ENCODE measurements at regions not wholly inside any gene's neighbourhood (a gene's known extent, or its start where the extent isn't known, plus 50 kb on each side); places are given as distances from the start of the nearest gene placed in this dataset.
"Not testable (repeated sequence)": the region's sequence is repeated elsewhere in the genome, so short reads cannot be mapped to it uniquely, and the experiment has no call there.

GRCh38 chr10:4151466-4151865, 366.5 kb upstream of the KLF6 start:
- DNase-seq: no peak
- in situ Hi-C loops (cut with MboI; ENCODE audit: low pct_unique_long_range_greater_than_20kb, low sequenced_read_pairs): no loop called here

- no peak for DNase-seq
- in situ Hi-C loops (cut with MboI; ENCODE audit: low pct_unique_long_range_greater_than_20kb, low sequenced_read_pairs): no loop called here
These were observed 365.7 kb upstream of the KLF6 start for GRCh38 chr10:4150676-4151075.

- DNase-seq; in situ Hi-C loops (cut with MboI; ENCODE audit: low pct_unique_long_range_greater_than_20kb, low sequenced_read_pairs): not testable (repeated sequence)
These were observed 364.5 kb upstream of the KLF6 start for GRCh38 chr10:4149460-4149859.

GRCh38 chr10:4147245-4147644, 362.2 kb upstream of the KLF6 start:
- in situ Hi-C loops (cut with MboI; ENCODE audit: low pct_unique_long_range_greater_than_20kb, low sequenced_read_pairs): no loop called here
- no peak for DNase-seq

GRCh38 chr10:4144817-4145216, 359.8 kb upstream of the KLF6 start:
- DNase-seq: no peak
- in situ Hi-C loops (cut with MboI; ENCODE audit: low pct_unique_long_range_greater_than_20kb, low sequenced_read_pairs): no loop called here

GRCh38 chr10:4141471-4141870, 356.5 kb upstream of the KLF6 start:
- in situ Hi-C loops (cut with MboI; ENCODE audit: low pct_unique_long_range_greater_than_20kb, low sequenced_read_pairs): no loop called here
- DNase-seq: no peak

GRCh38 chr10:4138146-4138721, 353.2 kb upstream of the KLF6 start:
- in situ Hi-C loops (cut with MboI; ENCODE audit: low pct_unique_long_range_greater_than_20kb, low sequenced_read_pairs): no loop called here
- no peak for DNase-seq

- in situ Hi-C loops (cut with MboI; ENCODE audit: low pct_unique_long_range_greater_than_20kb, low sequenced_read_pairs): no loop called here
- no peak for DNase-seq
These were observed 352.3 kb upstream of the KLF6 start for GRCh38 chr10:4137299-4137698.

GRCh38 chr10:4136121-4136520, 351.1 kb upstream of the KLF6 start:
- in situ Hi-C loops (cut with MboI; ENCODE audit: low pct_unique_long_range_greater_than_20kb, low sequenced_read_pairs): no loop called here

GRCh38 chr10:4132216-4132556, 347.2 kb upstream of the KLF6 start:
- in situ Hi-C loops (cut with MboI; ENCODE audit: low pct_unique_long_range_greater_than_20kb, low sequenced_read_pairs): no loop called here
- DNase-seq: no peak

More at GRCh38 chr10:4136121-4136520, 351.1 kb upstream of the KLF6 start:
- DNase-seq: no peak

GRCh38 chr10:4131407-4132215, 346.6 kb upstream of the KLF6 start:
- DNase-seq: peak; percentile 90
- in situ Hi-C loops (cut with MboI; ENCODE audit: low pct_unique_long_range_greater_than_20kb, low sequenced_read_pairs): no loop called here

GRCh38 chr10:4130685-4131084, 345.7 kb upstream of the KLF6 start:
- in situ Hi-C loops (cut with MboI; ENCODE audit: low pct_unique_long_range_greater_than_20kb, low sequenced_read_pairs): no loop called here
- DNase-seq: peak; percentile 86

- no peak for DNase-seq
These were observed 345.0 kb upstream of the KLF6 start for GRCh38 chr10:4129866-4130477.

GRCh38 chr10:4127518-4128315, 342.7 kb upstream of the KLF6 start:
- in situ Hi-C loops (cut with MboI; ENCODE audit: low pct_unique_long_range_greater_than_20kb, low sequenced_read_pairs): no loop called here
- DNase-seq: peak; percentile 72

More at GRCh38 chr10:4129866-4130477, 345.0 kb upstream of the KLF6 start:
- in situ Hi-C loops (cut with MboI; ENCODE audit: low pct_unique_long_range_greater_than_20kb, low sequenced_read_pairs): no loop called here

- no peak for DNase-seq
- in situ Hi-C loops (cut with MboI; ENCODE audit: low pct_unique_long_range_greater_than_20kb, low sequenced_read_pairs): no loop called here
These were observed 340.8 kb upstream of the KLF6 start for GRCh38 chr10:4125776-4126175.

GRCh38 chr10:4121502-4122380, 336.7 kb upstream of the KLF6 start:
- no peak for DNase-seq
- in situ Hi-C loops (cut with MboI; ENCODE audit: low pct_unique_long_range_greater_than_20kb, low sequenced_read_pairs): no loop called here

GRCh38 chr10:4120096-4120853, 335.3 kb upstream of the KLF6 start:
- no peak for DNase-seq
- in situ Hi-C loops (cut with MboI; ENCODE audit: low pct_unique_long_range_greater_than_20kb, low sequenced_read_pairs): no loop called here

- no peak for DNase-seq
These were observed 334.1 kb upstream of the KLF6 start for GRCh38 chr10:4119107-4119506.

More at GRCh38 chr10:4119107-4119506, 334.1 kb upstream of the KLF6 start:
- in situ Hi-C loops (cut with MboI; ENCODE audit: low pct_unique_long_range_greater_than_20kb, low sequenced_read_pairs): no loop called here

Measured in KBM-7 (cell line).